Glutamatergic neuron (in vitro differentiated cells): ENCODE measurements at regions not wholly inside any gene's neighbourhood (a gene's known extent, or its start where the extent isn't known, plus 50 kb on each side); places are given as distances from the start of the nearest gene placed in this dataset.

ENCODE experiments used
- DNase-seq: peaks from one replicate; pipeline ENCODE4 v3.0.0; 2022
- H3K27ac Mint-ChIP-seq: one replicate; pipeline ENCODE4 v1.8.0; 2020; ENCODE audit warnings: mild to moderate bottlenecking, mixed read lengths, inconsistent platforms; ENCODE audit not compliant: unreplicated experiment
- H3K27me3 Mint-ChIP-seq: one replicate; pipeline ENCODE4 v1.8.0; 2020; ENCODE audit warnings: mild to moderate bottlenecking, moderate library complexity, mixed read lengths, inconsistent platforms; ENCODE audit not compliant: unreplicated experiment
- H3K36me3 Mint-ChIP-seq: one replicate; pipeline ENCODE4 v1.8.0; 2020; ENCODE audit warnings: mild to moderate bottlenecking, mixed read lengths, inconsistent platforms; ENCODE audit not compliant: unreplicated experiment
- H3K4me1 Mint-ChIP-seq: one replicate; pipeline ENCODE4 v1.8.0; 2020; ENCODE audit warnings: mild to moderate bottlenecking, low read depth, mixed read lengths, inconsistent platforms; ENCODE audit not compliant: unreplicated experiment
- H3K4me3 Mint-ChIP-seq: one replicate; pipeline ENCODE4 v1.8.0; 2020; ENCODE audit warnings: mild to moderate bottlenecking, mixed read lengths, inconsistent platforms; ENCODE audit not compliant: unreplicated experiment
- H3K9me3 Mint-ChIP-seq: one replicate; pipeline ENCODE4 v1.8.0; 2020; ENCODE audit warnings: mild to moderate bottlenecking, moderate library complexity, mixed read lengths, inconsistent platforms; ENCODE audit not compliant: unreplicated experiment
- CTCF ChIP-seq: fragments of 200-600 bp; sonication (generic); IDR thresholded peaks from one replicate; pipeline ENCODE4 v1.5.0; 2021; ENCODE audit not compliant: partially characterized antibody, unreplicated experiment

- Mint-ChIP-seq H3K36me3 (no peaks in the 10 kb centered on the region), H3K9me3 (peaks cover 8% of the 10 kb centered on the region), H3K27ac (no peak overlapping the region), H3K27me3 (peaks cover 4% of the 10 kb centered on the region), H3K4me3 (no peak overlapping the region), H3K4me1 (peaks cover 28% of the 10 kb centered on the region)
- no peak for DNase-seq
- no peak for TF ChIP-seq CTCF
These were observed 182.8 kb upstream of the CRIM1 start for GRCh38 chr2:36172824-36173223.

- TF ChIP-seq CTCF = no peak
- Mint-ChIP-seq H3K4me3 (no peak overlapping the region), H3K4me1 (peaks cover 31% of the 10 kb centered on the region), H3K27me3 (peaks cover 4% of the 10 kb centered on the region), H3K27ac (peak overlapping the region; percentile 82), H3K36me3 (no peaks in the 10 kb centered on the region), H3K9me3 (peaks cover 9% of the 10 kb centered on the region)
- no peak for DNase-seq
These were observed 184.8 kb upstream of the CRIM1 start for GRCh38 chr2:36170805-36171204.

- Mint-ChIP-seq H3K36me3 (no peaks in the 10 kb centered on the region), H3K4me3 (no peak overlapping the region), H3K27ac (peak overlapping the region; percentile 10), H3K9me3 (peaks cover 10% of the 10 kb centered on the region), H3K4me1 (peaks cover 32% of the 10 kb centered on the region), H3K27me3 (peaks cover 4% of the 10 kb centered on the region)
- TF ChIP-seq CTCF = no peak
- no peak for DNase-seq
These were observed 185.7 kb upstream of the CRIM1 start for GRCh38 chr2:36169843-36170242.

- Mint-ChIP-seq H3K4me1 (peaks cover 34% of the 10 kb centered on the region), H3K27me3 (peaks cover 4% of the 10 kb centered on the region), H3K36me3 (no peaks in the 10 kb centered on the region), H3K27ac (no peak overlapping the region), H3K4me3 (no peak overlapping the region), H3K9me3 (peaks cover 10% of the 10 kb centered on the region)
- TF ChIP-seq CTCF = no peak
- DNase-seq = no peak
These were observed 187.5 kb upstream of the CRIM1 start for GRCh38 chr2:36168115-36168514.

GRCh38 chr2:36165132-36165531 is 190.4 kb upstream of the CRIM1 start:
- H3K4me3 Mint-ChIP-seq = no peak overlapping the region
- no peak for TF ChIP-seq CTCF
- no peaks in the 10 kb centered on the region for H3K36me3 Mint-ChIP-seq
- no peaks in the 10 kb centered on the region for H3K27me3 Mint-ChIP-seq
- peaks cover 18% of the 10 kb centered on the region for H3K4me1 Mint-ChIP-seq
- no peak overlapping the region for H3K27ac Mint-ChIP-seq
- DNase-seq = no peak
- peaks cover 4% of the 10 kb centered on the region for H3K9me3 Mint-ChIP-seq
